Activated CD4-positive, alpha-beta T cell treated with anti-CD3 and anti-CD28 coated beads, Interleukin-2, amount 50 U/mL, for 1 hour (primary cell): ENCODE measurements at regions not wholly inside any gene's neighbourhood (a gene's known extent, or its start where the extent isn't known, plus 50 kb on each side); places are given as distances from the start of the nearest gene placed in this dataset.

Source experiments
- DNase-seq: peaks from one replicate; pipeline ENCODE4 v3.0.0-alpha.2; 2020

DNA sequence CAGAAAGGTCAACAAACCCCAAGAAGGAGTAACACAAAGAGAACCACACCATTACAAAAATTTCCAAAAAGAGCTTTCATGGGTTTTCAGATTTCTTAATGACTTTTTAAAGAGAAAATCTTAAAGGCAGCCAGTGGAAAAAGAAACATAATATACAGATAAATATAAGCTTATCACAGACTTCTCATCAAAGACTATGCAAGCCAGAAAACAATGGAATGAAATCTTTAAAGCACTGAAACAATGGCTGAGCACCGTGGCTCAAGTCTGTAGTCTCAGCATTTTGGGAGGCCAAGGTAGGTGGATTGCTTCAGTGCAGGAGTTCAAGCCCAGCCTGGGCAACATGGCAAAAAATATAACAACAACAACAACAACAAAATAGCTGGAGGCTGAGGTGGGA, 237.4 kb downstream of the CYP26B1 start:
- no peak for DNase-seq

DNA sequence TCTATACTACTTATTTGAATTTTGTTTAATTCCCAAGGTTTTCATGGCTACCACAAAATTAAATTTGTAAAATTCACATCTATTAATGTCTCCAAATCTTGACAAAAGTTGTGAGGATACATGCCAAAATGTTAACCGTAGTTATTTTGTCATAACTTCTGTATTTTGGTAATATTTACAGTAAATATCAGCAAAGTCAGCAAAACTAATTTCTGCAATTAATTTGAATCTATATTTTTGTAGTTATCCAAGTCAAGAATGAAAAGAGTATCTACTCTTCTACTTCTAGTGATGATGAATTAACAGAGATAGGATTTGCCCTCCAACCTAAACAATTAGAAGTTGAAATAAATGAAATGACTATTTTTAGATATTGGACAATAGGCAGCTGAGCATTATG, 238.9 kb downstream of the CYP26B1 start:
- no peak for DNase-seq

DNA sequence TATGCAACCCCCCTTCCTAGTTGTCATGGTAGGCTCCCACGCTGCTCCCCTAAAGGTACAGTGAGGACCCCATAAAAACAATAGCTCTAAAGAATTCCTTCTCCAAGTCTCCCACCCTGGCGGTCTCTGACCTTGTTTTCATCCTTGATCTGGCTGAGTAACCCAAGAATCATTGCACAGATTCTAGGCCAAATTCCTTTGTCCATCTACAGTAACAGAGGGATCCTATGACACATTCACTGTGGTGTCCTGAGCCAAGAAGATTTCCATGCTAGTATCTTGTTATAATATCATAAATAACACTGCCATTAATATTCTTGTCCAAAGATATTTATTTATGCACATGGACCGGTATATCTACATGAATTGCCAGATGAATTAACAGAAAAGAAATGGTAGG, 240.2 kb downstream of the CYP26B1 start:
- no peak for DNase-seq

GRCh38 chr2:71906357-71906973, 241.2 kb downstream of the CYP26B1 start:
- no peak for DNase-seq

- no peak for DNase-seq
Observed at GRCh38 chr2:71905205-71905604, 242.5 kb downstream of the CYP26B1 start.

GRCh38 chr2:71903841-71904240, 243.8 kb downstream of the CYP26B1 start:
- no peak for DNase-seq

GRCh38 chr2:71901466-71901865, 246.2 kb downstream of the CYP26B1 start:
- no peak for DNase-seq

DNA sequence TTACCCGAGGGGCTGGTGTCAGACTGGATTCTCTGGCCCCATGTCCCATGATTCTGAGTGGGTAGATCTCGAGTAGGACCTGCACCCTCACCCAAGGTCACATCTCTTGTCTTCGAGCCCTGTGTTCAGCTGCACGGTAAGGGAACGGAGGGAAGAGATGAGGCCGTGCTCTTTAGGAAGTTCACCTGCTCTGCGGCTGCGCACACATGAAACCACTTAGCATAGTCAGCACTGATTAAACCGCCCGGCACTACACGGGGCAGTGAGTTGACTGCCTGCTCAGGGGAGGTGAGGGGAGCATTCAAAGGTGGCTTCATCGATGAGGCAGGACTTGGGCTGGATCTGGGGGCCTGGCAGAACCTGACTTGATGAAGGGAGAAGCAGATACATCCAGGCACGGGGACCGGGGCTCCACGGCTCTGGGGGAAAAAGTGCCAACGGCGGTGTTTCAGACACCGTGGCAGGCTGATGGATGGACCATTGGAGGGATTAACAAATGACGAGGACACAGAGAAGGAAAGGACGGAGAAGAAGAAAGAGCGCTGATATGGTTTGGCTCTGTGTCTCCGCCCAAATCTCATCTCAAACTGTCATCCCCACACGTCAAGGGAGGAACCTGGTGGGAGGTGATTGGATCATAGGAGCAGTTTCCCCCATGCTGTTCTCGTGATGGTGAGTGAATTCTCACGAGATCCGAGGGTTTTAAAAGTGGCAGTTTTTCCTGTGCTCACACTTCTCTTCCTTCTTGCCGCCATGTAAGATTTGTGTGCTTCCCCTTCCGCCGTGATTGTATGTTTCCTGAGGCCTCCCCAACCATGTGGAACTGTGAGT, 248.6 kb downstream of the CYP26B1 start:
- no peak for DNase-seq

GRCh38 chr2:71898375-71898774, 249.3 kb downstream of the CYP26B1 start:
- no peak for DNase-seq

- no peak for DNase-seq
Observed at GRCh38 chr2:71897836-71898235, 249.8 kb downstream of the CYP26B1 start.

- DNase-seq, result no peak
Observed at GRCh38 chr2:71897137-71897480, 250.6 kb downstream of the CYP26B1 start.

GRCh38 chr2:71896385-71897136, 251.1 kb downstream of the CYP26B1 start:
- no peak for DNase-seq

DNA sequence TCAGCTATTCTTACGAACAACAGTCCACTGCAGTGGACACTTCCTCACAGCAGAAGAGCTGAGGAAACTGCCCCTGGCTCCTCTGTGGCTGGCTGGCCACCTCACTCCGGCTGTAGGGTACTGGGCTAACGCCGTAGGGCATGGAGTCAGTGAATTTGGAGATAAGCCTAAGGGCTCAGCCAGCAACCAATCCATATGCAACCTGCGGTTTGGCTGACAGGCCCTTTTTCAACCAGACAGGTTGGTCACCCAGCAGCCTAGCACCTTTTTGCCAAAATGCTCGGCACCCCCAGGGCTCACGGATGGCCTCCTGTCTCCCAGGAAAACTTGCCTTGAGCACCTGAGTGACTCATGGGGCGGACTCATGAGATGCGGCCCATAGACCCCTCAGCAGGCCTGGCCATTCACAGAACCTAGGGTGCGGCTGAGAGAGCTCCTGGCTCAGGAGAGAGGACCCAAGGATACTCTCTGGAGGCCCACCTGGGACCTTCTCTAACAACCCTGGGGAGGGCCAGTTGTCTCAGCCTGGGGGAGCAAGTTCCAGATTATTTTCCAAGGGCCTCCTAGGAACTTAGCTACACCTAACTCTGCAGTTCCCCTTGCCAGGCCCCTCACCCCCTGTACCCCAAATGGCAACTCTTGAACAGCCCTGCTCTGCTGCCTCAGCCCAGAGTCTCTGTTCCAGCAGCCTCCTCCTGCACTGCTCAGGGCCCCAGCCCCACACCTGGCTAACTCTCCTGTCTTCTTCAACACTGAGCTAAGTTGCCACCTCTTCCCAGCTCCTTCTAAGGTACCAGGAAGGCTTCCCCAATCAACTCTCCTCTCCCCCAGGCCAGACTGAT, 252.1 kb downstream of the CYP26B1 start:
- DNase-seq, result no peak

GRCh38 chr2:71894261-71894660, 253.4 kb downstream of the CYP26B1 start:
- DNase-seq, result no peak

DNA sequence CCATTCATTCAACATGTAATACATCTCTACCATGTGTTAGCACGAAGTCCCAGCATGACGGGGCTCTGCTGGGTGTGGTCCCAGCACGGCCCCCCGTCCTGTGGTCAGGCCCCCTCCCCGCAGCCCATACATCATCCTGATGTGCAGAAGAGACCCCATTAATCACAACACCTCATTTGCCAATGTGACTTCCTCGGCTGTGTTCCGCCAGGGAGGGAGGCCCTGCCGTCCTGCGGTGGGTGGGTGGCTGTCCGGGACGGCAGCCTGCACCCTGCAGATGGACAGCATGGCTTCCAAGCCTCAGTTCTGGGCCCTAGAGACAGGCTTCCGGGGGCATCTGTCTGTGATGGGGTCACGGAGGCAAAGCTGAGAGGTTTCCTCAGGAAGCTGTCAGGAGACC, 254.0 kb downstream of the CYP26B1 start:
- no peak for DNase-seq

GRCh38 chr2:71892896-71893295, 254.8 kb downstream of the CYP26B1 start:
- no peak for DNase-seq

DNA sequence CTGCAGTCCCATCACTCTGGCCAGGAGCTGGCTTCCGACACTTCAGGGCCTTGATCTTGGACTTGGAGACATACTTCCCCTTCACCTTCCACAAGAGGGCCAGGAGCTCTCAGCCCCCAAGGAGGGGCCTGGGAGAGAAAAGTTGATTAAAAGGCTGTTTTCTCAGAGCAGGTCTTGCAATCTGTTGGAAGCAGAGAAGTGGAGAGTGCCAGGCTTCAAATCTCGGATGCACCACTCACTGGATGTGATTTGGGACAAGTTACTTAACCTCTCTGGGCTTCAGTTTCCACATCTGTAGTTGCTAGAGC, 255.3 kb downstream of the CYP26B1 start:
- no peak for DNase-seq

GRCh38 chr2:71891719-71892422, 255.8 kb downstream of the CYP26B1 start:
- no peak for DNase-seq

- no peak for DNase-seq
Observed at GRCh38 chr2:71891155-71891554, 256.5 kb downstream of the CYP26B1 start.

DNA sequence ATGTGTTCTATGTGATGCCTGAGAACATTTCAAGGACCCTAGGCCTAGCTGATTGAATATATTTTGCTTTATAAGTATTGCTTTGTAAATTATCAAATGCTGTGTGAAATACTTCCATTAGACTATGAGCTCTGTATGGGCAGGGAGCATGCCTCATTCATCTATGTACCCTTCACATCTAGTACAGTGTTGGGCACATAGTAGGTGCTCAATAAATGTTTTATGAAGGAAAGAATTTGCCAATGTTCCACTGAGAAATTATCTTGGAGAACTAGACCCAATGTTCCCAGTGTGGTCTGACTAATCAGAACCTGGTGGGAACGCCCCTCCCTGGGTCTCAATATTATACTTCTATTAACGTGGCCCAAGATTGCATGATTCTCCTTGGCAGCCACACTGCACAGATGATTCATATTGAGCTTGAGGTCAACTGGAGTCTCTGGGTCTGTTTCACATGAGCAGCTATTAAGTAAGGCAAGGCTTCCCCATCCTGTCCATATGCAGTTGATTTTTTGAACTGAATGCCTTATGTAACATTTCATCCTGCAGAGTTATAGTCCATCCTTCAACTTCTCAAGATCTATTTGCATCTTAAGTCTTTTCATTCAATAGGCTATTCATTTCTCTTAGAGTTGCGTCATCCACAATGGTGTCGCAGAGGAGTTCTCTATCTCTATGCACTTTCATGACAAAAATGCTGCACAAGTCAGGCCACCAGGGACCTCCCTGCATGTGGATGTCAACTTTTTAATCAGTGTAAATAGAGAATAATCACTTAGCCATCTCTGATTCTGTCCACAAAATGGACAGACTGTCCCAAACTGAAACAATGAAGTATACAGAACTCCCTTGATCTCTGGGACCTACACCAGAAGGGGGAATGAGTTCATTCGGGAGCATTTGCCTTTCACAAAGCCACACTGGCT, 257.6 kb downstream of the CYP26B1 start:
- no peak for DNase-seq

DNA sequence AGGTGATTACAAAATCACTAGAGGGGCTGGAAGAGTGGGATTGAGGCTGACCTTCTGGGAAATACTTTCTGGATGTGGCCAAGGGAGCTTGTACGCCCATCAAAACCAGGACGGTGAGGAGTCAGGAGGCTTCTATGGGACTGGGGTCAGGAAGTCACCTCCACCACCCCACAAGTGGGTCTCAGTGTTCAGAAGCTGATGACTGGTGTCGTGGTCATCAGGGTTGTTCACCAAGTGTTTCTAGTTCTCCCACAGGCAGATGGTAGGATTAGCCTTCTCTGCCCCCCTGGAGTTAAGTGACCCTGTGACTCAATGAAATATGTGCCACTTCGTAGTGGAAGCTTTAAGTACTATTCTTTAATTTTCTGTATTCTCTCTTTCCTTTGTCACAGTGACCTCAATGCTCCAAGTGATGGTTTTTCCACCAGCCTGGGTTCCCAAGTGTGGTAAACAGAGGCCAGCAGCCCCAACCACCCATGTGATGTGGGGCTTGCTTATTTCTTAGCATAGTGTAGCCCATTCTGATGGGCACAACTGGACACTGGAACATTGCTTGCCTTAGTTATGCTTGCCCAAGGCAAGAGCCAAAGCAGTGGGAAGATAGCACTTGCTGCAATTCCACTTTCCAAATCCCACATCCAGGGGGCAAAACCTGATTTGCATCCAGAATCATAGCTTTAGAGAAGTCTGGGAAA, 258.8 kb downstream of the CYP26B1 start:
- no peak for DNase-seq
